Stomach (tissue), 4 donors: ENCODE measurements at regions not wholly inside any gene's neighbourhood (a gene's known extent, or its start where the extent isn't known, plus 50 kb on each side); places are given as distances from the start of the nearest gene placed in this dataset.

Source experiments
- POLR2A ChIP-seq, 4 donors: fragments of 450-650 bp; IDR thresholded peaks; one replicate each; pipeline ENCODE4 v1.6.1; 2016; ENCODE audit warnings: antibody characterized with exemption in 4 of 4, control low read depth in 2 of 4, mild to moderate bottlenecking in 1 of 4, moderate library complexity in 1 of 4
- TF ChIP-seq, protein P1 (sequence below), 7 experiments: fragments of 450-650 bp in 4 of 7; fragments of 200-600 bp in 3 of 7; sonication (generic) in 3 of 7; IDR thresholded peaks; one replicate each; pipeline ENCODE4 v1.5.1; 2016 to 2019; ENCODE audit warnings: antibody characterized with exemption in 7 of 7, control low read depth in 2 of 7, mild to moderate bottlenecking in 1 of 7

DNA sequence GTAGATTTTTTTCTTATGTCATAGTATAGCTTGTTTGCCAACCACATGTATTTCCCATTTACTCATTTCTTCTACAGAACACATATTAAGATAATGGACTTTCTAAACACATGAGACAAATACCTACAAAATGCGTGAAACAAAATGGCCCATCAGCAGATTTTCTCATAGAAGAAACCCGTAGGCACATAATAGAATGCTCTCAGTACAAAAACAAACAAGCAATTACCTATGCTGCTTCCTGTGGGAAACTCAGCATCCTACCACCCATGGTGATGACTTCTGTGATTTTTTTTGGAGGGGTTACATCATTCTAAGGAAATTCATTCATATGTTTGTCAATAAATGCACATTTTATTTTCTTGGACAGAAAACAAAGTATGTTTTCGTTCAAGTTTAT is 343.6 kb downstream of the SPRY1 start:
- no peak for TF ChIP-seq POLR2A (IDR thresholded peaks at IDR 0.05)
- TF ChIP-seq, protein P1, sequence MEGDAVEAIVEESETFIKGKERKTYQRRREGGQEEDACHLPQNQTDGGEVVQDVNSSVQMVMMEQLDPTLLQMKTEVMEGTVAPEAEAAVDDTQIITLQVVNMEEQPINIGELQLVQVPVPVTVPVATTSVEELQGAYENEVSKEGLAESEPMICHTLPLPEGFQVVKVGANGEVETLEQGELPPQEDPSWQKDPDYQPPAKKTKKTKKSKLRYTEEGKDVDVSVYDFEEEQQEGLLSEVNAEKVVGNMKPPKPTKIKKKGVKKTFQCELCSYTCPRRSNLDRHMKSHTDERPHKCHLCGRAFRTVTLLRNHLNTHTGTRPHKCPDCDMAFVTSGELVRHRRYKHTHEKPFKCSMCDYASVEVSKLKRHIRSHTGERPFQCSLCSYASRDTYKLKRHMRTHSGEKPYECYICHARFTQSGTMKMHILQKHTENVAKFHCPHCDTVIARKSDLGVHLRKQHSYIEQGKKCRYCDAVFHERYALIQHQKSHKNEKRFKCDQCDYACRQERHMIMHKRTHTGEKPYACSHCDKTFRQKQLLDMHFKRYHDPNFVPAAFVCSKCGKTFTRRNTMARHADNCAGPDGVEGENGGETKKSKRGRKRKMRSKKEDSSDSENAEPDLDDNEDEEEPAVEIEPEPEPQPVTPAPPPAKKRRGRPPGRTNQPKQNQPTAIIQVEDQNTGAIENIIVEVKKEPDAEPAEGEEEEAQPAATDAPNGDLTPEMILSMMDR (IDR thresholded peaks at IDR 0.05), result no peak
